KMS-11 (cell line): ENCODE measurements at regions not wholly inside any gene's neighbourhood (a gene's known extent, or its start where the extent isn't known, plus 50 kb on each side); places are given as distances from the start of the nearest gene placed in this dataset.

Experiments
- H2AFZ ChIP-seq: fragments of 200-600 bp; sonication (generic); 2 replicates; pipeline ENCODE4 v1.6.1; 2016; ENCODE audit warnings: antibody characterized with exemption, mixed run types, low read depth
- H3K27ac ChIP-seq: fragments of 200-600 bp; sonication (generic); 2 replicates; pipeline ENCODE4 v1.6.1; 2016; ENCODE audit warnings: mild to moderate bottlenecking, mixed run types
- H3K27me3 ChIP-seq: fragments of 200-600 bp; sonication (generic); 2 replicates; pipeline ENCODE4 v1.6.1; 2017; ENCODE audit warnings: mild to moderate bottlenecking, low read depth, mixed run types, moderate library complexity; ENCODE audit not compliant: insufficient read depth
- H3K36me3 ChIP-seq: fragments of 200-600 bp; sonication (generic); 2 replicates; pipeline ENCODE4 v1.6.1; 2017; ENCODE audit warnings: mild to moderate bottlenecking, mixed run types; ENCODE audit not compliant: insufficient read depth
- H3K4me1 ChIP-seq: fragments of 200-600 bp; sonication (generic); 2 replicates; pipeline ENCODE4 v1.6.1; 2016; ENCODE audit warnings: mild to moderate bottlenecking, low read depth, mixed run types; ENCODE audit not compliant: poor library complexity, severe bottlenecking
- H3K4me2 ChIP-seq: fragments of 200-600 bp; sonication (generic); 2 replicates; pipeline ENCODE4 v1.7.0; 2016; ENCODE audit warnings: mild to moderate bottlenecking, mixed run types
- H3K4me3 ChIP-seq: fragments of 200-600 bp; sonication (generic); IDR thresholded peaks from 2 replicates; pipeline ENCODE4 v1.6.1; 2017; ENCODE audit warnings: low read depth, low read length, mixed read lengths; ENCODE audit not compliant: insufficient read depth
- H3K79me2 ChIP-seq: fragments of 200-600 bp; sonication (generic); 2 replicates; pipeline ENCODE4 v1.6.1; 2016; ENCODE audit warnings: low read depth, mixed run types; ENCODE audit not compliant: insufficient read depth
- H3K9ac ChIP-seq: fragments of 200-600 bp; sonication (generic); 2 replicates; pipeline ENCODE4 v1.6.1; 2016; ENCODE audit warnings: mild to moderate bottlenecking, mixed run types
- H4K20me1 ChIP-seq: fragments of 200-600 bp; sonication (generic); 2 replicates; pipeline ENCODE4 v1.6.1; 2016; ENCODE audit warnings: mild to moderate bottlenecking, mixed run types; ENCODE audit not compliant: insufficient read depth
- TF ChIP-seq, protein P1 (sequence below): fragments of 200-600 bp; sonication (generic); conservative IDR thresholded peaks from 2 replicates; pipeline ENCODE4 v1.6.1; 2017; ENCODE audit warnings: low read depth, mild to moderate bottlenecking, antibody characterized with exemption, low read length, moderate library complexity, mixed read lengths

DNA sequence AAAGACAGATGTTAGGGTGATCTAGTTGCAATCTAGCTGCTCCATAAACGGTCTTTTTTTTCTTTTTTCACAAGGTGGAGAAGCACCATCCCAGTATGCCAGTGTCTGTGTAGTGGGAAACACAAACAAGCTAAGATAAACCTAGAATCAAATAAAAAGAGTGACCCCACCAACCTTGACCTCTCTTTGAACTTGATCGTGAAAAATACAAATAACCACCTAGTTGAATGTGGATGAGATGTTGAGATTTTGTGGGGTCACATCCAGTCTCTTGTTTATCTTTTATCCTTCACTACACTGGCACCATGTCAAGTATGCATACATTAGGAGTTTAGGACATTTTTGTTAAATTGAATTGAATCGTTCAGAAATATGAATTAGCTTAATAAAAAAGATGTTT, 194.6 kb upstream of the EYA4 start:
- no peak overlapping the region for H3K4me2 ChIP-seq
- no peak overlapping the region for H2AFZ ChIP-seq
- TF ChIP-seq, protein P1, sequence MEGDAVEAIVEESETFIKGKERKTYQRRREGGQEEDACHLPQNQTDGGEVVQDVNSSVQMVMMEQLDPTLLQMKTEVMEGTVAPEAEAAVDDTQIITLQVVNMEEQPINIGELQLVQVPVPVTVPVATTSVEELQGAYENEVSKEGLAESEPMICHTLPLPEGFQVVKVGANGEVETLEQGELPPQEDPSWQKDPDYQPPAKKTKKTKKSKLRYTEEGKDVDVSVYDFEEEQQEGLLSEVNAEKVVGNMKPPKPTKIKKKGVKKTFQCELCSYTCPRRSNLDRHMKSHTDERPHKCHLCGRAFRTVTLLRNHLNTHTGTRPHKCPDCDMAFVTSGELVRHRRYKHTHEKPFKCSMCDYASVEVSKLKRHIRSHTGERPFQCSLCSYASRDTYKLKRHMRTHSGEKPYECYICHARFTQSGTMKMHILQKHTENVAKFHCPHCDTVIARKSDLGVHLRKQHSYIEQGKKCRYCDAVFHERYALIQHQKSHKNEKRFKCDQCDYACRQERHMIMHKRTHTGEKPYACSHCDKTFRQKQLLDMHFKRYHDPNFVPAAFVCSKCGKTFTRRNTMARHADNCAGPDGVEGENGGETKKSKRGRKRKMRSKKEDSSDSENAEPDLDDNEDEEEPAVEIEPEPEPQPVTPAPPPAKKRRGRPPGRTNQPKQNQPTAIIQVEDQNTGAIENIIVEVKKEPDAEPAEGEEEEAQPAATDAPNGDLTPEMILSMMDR: no peak
- no peaks in the 10 kb centered on the region for H3K36me3 ChIP-seq
- H4K20me1 ChIP-seq: no peaks in the 10 kb centered on the region
- no peaks in the 10 kb centered on the region for H3K27me3 ChIP-seq
- H3K4me3 ChIP-seq: no peak overlapping the region
- H3K79me2 ChIP-seq: no peaks in the 10 kb centered on the region
- no peak overlapping the region for H3K27ac ChIP-seq
- peaks cover 24% of the 10 kb centered on the region for H3K4me1 ChIP-seq
- H3K9ac ChIP-seq: no peak overlapping the region

DNA sequence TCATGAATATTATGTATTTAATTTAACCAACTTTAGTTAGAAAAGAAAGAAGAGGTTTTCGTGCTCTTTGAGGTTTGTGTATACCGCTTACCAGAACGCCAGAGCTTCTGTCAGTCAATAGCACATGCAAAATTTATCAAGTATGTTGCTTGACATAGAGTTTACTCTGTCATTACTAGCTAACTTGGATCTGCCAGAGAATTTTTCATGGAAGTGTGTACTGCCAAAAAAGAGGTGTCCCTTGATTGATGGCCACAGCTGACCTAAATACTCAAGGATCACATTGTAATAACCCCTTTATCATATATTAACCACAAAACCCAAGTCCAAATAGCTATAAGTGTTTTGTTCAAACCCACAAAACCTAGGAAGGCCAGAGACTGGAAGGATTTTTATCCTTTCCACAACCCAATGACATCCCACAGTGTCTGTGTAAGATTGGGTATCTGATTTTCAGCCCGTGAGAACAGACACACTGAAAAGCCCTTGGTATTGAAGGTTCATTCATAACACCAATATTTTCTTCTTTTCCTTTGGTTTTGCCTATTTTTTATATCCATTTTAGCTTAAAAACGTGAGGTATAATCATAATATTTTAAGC, 194.0 kb upstream of the EYA4 start:
- Histone ChIP-seq H3K4me1 (peaks cover 24% of the 10 kb centered on the region), H3K4me2 (peak overlapping the region; percentile 87; the same call in 1 of the 2 replicates)
- TF ChIP-seq, protein P1: no peak

DNA sequence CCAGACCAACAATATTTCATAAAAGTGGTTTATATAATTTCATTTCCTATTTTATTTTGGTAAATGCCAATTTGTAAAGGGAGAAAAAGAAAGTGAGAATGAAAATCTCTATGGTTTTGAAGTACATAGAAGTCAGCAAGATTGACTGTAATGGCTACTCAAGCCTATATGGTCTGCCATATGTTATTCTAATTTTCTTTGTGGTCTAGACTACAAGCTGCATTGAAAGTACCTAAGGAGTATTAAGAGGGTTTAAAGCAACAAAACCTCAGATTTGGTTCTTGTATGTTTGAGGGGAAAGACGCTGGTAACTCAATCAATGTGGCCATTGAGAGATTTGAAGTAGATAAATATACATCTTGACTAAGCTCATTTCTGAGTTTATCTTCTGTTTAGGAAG, 193.5 kb upstream of the EYA4 start:
- TF ChIP-seq, protein P1: no peak
- H3K4me2 ChIP-seq: peak overlapping the region; percentile 87
- no peaks in the 10 kb centered on the region for H3K27me3 ChIP-seq
- peak overlapping the region; percentile 33; the same call in 1 of the 2 replicates for H3K27ac ChIP-seq
- no peaks in the 10 kb centered on the region for H4K20me1 ChIP-seq
- H3K9ac ChIP-seq: no peak overlapping the region
- no peaks in the 10 kb centered on the region for H3K79me2 ChIP-seq
- no peak overlapping the region for H2AFZ ChIP-seq
- H3K4me1 ChIP-seq: peaks cover 24% of the 10 kb centered on the region
- H3K36me3 ChIP-seq: no peaks in the 10 kb centered on the region
- H3K4me3 ChIP-seq: no peak overlapping the region

More for the DNA sequence above, 194.0 kb upstream of the EYA4 start:
- Histone ChIP-seq H3K9ac (no peak overlapping the region), H3K4me3 (no peak overlapping the region), H3K36me3 (no peaks in the 10 kb centered on the region), H3K79me2 (no peaks in the 10 kb centered on the region), H4K20me1 (no peaks in the 10 kb centered on the region), H3K27ac (peak overlapping the region; percentile 33; the same call in 1 of the 2 replicates), H3K27me3 (no peaks in the 10 kb centered on the region), H2AFZ (no peak overlapping the region)

DNA sequence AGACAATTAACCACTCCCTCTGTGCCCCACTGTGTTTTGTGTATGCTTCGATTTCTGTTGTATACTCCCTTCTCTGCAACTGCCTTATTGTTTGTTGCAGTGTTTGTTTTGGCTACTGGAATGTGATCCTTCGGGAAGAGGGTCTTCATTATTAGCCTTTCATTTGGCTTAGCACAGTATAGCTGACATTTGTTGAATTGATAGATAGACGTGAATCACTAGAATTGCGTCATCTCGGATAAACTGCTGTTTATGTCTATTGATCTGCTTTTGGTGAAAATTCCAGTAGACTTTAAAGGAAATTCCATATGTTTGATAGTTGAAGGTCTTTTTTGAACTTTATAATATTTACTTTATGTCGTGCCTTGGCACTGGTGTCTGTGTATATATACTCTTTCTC, 189.9 kb upstream of the EYA4 start:
- Histone ChIP-seq H2AFZ (no peak overlapping the region), H3K27me3 (no peaks in the 10 kb centered on the region), H3K79me2 (no peaks in the 10 kb centered on the region), H3K4me2 (no peak overlapping the region), H4K20me1 (no peaks in the 10 kb centered on the region), H3K36me3 (no peaks in the 10 kb centered on the region), H3K4me1 (peaks cover 24% of the 10 kb centered on the region), H3K9ac (no peak overlapping the region), H3K27ac (no peak overlapping the region), H3K4me3 (no peak overlapping the region)
- TF ChIP-seq, protein P1: no peak
